GM18507 (cell line): ENCODE measurements at regions not wholly inside any gene's neighbourhood (a gene's known extent, or its start where the extent isn't known, plus 50 kb on each side); places are given as distances from the start of the nearest gene placed in this dataset.
"Not testable (repeated sequence)": the region's sequence is repeated elsewhere in the genome, so short reads cannot be mapped to it uniquely, and the experiment has no call there.

Experiments
- DNase-seq: peaks from one replicate; pipeline ENCODE4 v3.0.0; 2011; ENCODE audit warnings: low read depth; ENCODE audit not compliant: insufficient read length; ENCODE audit errors: extremely low spot score
- FAIRE-seq: peaks from 2 replicates; lab custom pipeline; 2011; peaks lifted over from hg19 to GRCh38; lab: Jason Lieb, UNC

DNA sequence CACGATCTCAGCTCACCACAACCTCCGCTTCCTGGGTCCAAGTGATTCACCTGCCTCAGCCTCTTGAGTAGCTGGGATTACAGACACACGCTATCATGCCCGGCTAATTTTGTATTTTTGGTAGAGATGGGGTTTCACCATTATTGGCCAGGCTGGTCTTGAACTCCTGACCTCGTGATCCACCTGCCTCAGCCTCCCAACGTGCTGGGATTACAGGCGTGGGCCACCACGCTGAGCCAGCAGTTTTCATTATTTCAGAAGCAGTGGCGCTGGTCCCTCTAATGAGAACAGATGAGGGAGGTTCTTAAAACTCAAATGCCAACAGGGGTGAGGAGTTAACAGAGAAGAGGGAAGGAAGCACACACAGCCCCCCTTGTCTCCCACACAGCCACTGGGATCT, 98.7 kb downstream of the PTPRS start:
- not testable (repeated sequence) for DNase-seq, FAIRE-seq

DNA sequence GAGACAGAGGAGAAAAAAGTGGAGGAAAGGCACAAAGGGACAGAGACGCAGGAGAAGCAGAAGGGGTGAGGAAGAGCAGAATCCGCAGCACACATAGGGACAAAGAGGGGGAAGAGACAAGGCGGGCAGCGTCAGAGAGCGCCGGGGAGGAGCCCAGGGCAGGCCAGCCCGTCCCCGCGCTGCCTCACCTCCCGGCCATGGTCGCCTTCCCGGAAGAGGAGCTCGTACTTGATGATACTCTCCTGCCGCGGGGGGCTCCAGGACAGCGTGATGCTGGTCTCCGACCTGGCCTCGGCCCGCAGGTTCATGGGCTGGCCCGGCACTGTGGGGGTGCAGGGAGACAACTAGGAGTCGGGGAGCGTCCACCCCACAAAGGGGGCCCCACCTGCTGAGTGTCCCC, 100.6 kb downstream of the PTPRS start:
- no peak for FAIRE-seq
- no peak for DNase-seq

DNA sequence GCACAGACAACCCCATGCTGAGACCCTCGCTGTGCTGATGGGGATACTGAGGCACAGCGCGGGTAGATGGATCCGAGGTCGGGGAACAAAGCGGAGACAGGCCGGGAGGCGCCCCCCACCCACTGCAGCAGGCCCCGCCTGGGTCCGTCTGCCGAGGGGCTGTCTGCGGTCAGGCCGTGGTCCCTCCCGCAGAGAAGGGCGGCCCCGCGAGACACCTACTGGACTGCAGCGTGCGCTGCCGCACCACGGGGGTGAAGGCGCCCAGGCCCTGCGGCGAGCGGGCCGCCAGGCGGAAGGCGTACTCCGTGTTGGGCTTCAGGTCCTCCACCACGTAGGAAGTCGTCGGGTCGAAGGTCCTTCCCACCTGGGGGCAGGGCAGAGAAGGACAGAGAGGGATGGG, 101.9 kb downstream of the PTPRS start:
- FAIRE-seq = no peak
- DNase-seq = no peak

DNA sequence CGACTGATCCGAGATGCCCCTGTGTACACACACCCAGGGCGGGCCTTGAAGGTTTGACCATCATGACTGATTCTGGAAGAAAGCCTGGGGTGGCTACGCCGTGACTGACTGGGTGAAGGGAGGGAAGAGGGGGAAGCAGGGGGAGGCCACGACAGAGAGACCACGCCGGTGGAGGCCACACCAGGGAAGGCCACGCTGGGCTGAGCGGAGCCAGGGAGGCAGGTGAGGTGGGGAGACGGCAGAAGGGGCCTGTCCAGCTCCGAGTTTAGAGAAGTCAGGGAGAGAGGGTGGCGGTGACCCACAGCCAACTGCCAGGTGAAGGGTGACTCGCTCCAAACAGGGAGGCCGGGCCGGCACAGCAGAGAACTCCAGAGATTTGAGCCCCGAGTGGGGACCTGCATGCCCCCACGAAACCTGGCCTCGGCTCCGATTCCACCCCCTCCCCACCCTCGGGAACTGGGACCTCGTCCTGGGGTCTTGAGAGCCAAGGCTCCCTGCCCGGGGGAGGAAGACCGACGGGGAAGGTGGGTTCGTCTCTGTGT, 102.6 kb downstream of the PTPRS start:
- DNase-seq (no peak), FAIRE-seq (no peak)

DNA sequence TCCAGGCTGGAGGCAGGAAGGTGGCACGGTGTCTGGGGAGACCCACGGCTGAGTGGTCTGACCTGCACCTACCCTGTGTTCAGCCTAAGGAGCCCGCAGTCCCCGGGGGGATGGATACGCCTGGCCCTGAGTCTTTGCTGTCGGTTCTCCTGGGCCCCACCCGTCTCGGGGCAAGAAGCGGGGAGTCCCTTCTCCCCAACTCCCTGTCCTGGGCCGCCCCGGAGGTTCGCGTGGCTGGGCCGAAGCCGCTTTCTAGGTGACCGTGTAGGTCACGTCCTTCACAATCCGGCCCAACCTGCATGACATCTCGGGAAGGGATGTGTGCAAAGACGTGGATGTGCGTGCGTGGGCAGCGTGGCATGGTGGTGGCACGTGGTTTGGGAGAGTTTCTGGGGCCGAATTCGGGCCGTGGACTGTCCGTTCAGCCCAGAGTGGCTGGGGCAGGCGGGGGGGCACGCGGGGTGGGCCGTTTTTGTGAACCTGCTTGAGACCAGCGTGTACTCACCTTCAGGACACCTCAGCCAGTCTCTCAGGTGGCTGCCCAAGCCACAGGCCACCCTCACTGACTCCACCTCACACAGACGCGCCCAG, 103.3 kb downstream of the PTPRS start:
- DNase-seq (no peak), FAIRE-seq (no peak)

DNA sequence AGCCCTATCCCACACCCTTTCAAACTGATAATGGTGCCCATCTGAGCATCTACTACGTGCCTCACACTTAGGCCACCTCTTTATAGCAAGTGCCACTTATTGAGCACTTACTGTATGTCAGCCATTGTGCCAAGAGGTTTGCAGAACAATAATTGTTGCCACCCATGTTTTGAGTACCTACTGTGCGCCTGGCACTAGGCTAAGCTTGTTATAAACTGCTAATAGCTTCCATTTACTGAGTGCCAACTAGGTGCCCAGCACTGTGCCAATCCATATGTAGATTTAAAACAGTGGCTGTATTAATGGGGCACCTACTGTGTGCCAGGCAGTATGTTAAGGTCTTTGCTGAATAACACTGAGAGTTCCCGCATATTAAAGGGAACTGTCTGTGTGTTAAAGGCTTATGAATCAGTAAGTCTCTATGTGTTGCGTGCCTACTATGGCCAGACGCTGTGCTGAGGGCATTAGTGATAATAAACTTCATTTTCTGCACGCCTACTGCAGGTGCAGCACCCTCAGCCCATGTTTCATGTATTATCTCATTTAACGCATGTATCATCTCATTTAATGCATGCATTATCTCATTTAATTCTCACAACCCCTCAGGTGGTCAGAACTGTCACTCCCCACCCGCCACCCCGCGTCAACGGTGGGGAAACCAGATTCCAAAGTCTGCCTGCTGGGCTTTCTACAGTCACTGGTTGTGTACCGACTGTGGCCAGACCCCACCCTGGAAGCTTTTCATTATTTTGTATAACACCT, 105.0 kb downstream of the PTPRS start:
- FAIRE-seq (no peak), DNase-seq (no peak)

DNA sequence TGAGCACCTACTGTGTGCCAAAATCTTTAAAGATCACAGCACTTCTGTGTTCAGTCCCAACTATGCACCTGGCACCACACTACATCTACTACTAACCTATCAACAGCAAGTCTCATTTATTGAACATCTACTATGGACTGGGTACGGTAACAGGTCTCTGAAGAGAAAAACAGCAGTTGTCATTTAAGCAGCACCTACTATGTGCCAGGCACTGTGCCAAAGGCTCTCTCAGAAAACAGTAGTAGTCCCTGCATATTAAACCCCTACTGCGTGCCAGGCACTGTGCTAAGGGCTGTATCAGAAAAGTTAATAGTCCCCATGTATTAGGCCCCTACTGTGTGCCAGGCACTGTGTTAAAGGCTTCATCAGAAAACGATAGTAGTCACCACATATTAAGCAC, 106.2 kb downstream of the PTPRS start:
- no peak for FAIRE-seq
- DNase-seq = no peak

DNA sequence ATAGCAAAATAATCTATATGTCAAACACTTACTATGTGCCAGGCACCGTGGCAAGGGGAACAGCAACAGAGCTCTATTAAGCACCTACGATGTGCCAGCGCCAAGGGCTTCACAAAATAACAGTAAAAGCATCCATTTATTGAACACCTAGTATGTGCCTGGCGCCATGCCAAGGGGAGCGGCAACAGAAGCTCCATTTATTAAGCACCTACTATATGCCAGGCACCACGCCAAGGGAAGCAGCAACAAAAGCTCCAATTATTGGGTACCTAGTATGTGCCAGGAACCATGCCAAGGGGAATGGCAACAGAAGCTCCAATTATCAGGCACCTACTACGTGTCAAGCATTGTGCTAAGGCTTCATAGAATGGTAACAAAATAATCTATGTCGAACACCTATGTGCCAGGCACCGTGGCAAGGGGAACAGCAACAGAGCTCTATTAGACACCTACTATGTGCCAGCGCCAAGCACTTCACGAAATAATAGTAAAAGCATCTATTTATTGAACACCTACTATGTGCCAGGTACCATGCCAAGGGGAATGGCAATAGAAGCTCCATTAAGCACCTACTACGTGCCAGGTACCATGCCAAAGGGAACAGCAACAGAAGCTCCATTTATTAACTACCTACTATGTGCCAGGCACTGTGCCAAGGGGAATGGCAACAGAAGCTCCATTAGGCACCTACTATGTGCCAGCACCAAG, 107.7 kb downstream of the PTPRS start:
- FAIRE-seq (no peak), DNase-seq (no peak)

DNA sequence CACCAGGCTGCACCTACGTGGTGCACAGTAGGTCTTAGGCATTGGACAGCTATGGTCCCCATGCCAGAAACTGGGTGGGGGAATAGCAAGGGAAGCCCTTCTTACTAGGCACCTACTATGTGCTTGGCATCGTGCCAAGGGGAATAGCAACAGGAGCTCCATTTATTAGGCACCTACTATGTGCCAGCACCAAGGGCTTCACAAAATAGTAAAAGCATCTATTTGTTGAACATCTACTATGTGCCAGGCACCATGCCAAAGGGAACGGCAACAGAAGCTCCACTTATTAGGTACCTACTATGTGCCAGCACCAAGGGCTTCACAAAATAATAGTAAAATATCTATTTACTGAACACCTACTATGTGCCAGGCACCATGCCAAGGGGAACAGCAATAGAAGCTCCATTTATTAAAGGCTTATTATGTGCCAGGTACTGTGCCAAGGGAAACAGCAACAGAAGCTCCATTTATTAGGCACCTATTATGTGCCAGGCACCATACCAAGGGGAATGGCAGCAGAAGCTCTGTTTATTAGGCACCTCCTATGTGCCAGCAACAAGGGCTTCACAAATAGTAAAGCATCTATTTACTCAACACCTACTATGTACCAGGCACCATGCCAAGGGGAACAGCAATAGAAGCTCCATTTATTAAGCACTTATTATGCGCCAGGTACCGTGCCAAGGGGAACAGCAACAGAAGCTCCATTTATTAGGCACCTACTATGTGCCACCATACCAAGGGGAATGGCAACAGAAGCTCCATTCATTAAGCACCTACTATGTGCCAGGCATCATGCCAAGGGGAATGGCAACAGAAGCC, 108.5 kb downstream of the PTPRS start:
- DNase-seq (no peak), FAIRE-seq (no peak)

DNA sequence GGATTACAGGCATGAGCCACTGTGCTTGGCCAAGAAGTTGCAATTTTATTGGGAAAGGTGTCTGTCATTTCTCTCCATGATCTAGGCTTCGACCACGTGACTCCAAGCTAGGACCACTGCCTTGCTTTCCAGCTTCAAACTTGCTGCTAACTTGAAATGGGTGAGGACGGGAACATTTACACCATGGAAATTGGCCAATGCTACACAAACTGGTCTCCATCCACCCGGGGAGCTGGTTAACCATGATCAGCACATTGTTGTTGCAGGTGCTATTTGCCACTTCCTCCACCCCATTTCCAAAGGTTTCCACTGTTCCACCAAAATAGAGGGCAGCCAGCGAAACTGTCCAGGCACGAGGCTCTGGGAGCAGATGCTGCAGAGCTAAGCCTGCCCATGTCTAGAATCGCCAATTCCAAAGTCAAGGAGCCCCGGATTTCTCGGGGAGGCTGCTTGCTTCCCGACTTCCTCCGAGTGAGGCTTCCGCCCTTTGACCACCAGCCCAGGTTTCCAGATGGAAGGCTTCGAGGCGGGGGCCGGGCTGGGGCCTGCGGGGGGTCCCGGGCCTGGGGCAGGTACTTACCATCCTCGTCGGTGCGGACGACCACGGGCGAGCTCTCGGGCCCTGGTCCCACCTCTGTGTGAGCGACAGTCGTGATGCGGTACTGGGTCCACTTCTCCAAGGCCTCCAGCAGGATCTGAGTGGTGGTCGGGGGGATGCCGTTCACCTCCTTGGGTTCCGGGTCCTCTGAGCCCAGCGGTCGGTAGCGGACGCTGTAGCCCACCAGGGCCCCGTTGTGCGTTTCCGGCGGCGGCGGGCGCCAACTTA, 109.7 kb downstream of the PTPRS start:
- DNase-seq (no peak), FAIRE-seq (no peak)

DNA sequence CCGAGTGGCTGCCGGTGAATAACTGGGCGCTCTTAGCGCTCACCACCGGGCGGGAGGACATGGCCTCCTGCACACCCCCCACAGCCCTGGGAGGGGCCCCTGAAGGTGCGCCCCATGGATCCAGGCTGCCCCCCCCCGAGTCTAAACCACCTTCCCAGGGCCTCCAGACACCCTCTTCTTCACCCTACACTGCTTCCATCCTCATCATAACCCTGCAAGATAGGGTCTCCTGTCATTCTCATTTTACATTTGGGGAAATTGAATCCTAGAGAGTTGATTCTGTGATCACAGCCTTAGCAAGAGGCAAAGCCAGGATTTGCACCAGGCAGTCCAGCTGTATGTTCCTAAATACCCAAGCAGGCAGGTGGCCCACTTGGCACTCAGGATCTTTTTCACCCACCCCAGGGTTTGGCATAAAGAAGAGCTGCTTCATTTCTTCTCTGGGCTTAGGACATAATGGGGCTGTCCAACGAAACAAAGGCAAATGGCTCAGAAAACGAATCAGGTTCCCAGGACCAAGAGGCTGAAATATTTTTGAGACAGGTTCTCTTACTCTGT, 110.8 kb downstream of the PTPRS start:
- no peak for FAIRE-seq
- no peak for DNase-seq

DNA sequence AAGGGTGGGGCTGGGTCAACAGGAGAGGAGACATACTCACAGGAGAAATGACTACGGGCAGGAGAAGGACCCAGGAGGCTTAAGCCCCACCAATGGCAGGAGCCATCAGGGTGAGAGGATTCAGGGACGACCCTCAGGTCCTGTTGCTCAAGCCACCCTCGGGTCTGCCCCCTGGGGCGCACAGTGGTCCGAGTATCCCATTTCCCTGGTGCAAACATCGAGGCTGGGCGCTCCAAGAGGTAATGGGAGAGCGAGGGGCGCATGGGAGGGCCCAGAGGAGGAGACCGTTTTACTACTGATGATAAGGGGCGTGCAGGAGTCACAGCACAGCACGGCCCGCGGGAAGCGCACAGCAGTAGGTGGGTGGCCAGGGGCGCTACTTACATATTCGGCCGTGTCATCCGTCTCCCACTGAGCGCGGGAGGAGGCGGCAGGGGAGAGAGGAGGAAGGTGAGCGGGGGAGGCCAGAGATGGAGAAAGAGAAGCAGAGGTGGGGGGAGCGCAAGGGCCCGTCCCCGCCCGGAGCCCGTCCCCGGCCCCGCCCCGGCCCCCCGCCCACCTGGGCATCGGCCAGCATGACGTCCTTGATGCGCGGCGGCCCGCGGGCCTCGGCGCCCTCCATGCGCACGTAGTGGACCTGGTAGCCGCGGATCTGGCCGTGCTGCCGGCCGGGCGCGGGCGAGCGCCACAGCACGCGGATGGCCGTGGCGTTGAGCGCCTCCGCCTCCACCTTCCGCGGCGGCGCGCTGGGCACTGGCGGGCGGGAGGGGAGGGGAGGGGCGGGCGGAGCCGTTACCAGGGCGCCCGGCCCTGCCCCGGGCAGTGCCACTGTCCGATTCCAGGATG, 111.5 kb downstream of the PTPRS start:
- no peak for FAIRE-seq
- no peak for DNase-seq

DNA sequence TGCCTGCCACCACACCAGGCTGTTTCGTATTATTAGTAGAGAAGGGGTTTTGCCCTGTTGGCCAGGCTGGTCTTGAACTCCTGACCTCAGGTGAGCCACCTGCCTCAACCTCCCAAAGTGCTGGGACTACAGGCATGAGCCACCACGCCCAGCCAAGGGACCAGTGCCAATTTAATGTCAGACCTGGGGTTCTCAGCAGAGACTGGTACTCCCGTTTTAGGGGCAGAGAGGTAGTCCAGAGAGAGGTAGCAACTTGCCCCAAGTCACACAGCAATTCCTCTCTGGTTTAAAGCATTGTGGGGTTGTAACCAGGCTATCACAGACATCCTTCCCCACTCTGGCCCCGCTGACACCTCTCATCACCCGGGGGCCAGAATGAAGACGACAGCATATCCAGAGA, 112.1 kb downstream of the PTPRS start:
- DNase-seq (no peak), FAIRE-seq (no peak)

DNA sequence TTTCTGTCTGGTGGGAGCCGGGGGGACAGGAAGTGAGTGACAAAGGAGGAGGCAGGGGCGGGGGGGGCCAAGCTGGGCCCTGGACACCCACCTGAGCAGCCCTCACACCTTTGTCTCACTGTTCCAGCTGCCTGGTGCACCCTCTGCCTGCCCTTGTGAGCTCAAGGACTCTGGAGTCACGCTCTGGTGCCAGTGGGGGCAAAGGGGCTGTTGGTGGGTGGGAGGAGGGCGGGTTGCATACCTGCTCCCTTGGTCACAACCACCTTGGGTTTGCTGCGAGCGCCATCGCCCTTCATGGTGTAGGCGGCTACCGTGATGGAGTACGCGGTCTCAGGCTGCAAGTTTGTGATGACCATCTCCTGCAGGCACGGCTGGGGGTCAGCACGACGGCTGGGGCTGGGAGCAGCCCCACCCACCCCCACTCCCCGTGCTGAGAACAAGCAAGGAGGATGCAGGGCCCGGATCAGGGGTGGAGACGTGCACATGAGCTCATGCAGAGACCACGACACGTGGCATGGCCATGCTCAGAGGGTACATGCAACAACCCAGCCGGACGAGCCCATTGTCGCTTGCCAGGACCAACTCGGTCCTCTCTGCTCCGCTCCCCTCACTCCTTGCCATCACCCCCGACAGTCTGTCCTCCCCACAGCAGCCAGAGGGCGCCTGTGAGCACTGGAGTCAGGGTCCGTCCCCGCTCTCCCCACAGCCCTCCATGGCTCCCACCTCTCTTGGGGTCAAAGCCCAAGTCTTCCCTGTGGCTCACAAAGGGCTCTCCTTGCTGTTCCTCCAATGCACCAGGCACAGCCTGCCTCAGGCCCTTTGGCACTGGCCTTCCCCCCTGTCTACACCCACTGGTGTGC, 114.9 kb downstream of the PTPRS start:
- FAIRE-seq = no peak
- DNase-seq = no peak

DNA sequence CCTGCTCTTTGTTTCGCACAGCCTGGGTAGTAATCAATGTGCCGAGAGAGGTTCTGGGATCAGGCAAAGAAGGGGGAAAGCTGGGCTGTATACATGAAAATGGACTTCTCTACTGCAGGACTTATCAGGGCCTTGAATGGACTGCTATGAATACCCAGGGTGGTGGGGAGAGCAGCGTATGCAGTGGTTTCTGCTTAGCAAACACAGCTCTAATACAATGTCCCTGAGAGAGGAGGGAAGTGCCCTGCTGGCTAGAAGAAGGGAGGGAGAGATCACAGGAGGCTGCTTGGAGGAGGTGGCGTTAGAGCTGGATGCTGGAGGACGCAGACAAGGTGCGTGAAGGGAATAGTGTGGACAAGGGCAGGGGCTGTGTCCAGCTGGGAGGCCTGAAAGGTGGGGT, 116.1 kb downstream of the PTPRS start:
- FAIRE-seq = no peak
- no peak for DNase-seq

DNA sequence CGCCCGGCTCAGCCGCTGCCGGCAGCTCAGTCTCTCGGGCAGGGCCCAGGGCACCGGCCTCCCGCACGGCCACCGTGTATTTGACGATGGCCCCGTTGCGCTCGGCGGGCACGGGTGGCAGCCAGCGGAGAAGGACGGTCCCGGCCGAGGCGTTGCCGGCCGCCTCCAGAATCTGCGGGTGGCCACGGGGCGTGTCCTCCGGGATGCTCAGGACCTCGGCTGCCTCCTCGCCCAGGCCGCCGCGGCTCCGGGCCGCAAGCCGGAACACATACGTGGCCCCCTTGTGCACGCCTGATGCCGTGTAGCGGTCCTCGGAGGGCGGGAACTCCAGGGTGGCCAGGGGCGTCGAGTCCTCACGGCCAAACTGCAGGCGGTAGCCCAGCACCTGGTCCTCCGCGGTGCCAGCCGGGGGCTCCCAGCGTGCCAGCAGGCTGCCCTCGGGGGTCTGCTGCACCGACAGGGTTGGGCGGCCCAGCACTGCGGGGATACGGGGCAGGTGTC, 117.7 kb downstream of the PTPRS start:
- no peak for FAIRE-seq

DNA sequence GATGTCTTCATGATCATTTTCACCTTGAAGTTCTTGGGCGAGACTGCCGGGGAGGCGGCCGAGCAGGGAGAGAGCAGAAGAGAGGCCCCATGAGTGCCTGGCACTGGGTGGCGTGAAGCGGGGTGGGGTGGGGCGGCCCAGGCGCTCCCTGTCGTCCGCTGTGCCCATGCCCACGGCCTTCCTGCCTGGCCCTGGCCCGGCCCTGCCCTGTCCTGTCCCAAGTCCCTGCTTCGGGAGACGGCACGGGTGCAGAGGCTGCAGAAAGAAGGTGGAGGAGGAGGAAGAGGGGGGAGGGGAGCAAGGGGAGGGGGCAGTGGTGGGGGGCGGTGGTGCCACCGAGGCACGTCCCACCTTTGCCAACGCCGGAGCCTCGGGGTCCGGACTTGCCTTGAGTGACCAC, 118.4 kb downstream of the PTPRS start:
- no peak for FAIRE-seq
- DNase-seq = no peak

More for the DNA sequence above, 117.7 kb downstream of the PTPRS start:
- DNase-seq = no peak
